HG02973 (cell line): ENCODE measurements at regions not wholly inside any gene's neighbourhood (a gene's known extent, or its start where the extent isn't known, plus 50 kb on each side); places are given as distances from the start of the nearest gene placed in this dataset.
"Not testable (repeated sequence)": the region's sequence is repeated elsewhere in the genome, so short reads cannot be mapped to it uniquely, and the experiment has no call there.

Experiments used
- ATAC-seq: cut with Tn5 transposase; IDR thresholded peaks from one replicate; pipeline ENCODE4 v1.9.1; 2021; ENCODE audit warnings: moderate library complexity; ENCODE audit not compliant: unreplicated experiment

DNA sequence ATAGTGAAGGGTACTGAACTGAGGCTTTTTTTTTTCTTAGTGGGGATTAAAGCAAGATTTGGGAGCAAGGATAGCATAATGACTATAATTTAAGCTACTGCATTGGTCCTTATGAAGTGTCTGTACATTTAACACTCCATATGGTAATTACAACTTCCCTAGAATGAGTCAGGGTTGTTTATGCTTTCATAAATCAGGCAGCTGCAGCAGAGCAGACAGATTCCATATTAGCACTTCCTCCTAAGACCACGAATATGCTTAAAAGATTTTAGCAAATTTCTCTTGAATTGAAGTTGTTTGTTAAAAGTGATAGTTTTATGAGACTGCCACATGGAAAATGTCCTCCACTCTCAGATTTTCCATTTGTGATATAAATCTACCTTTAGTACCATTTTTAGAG, 401.1 kb upstream of the SPRY2 start:
- no peak for ATAC-seq

DNA sequence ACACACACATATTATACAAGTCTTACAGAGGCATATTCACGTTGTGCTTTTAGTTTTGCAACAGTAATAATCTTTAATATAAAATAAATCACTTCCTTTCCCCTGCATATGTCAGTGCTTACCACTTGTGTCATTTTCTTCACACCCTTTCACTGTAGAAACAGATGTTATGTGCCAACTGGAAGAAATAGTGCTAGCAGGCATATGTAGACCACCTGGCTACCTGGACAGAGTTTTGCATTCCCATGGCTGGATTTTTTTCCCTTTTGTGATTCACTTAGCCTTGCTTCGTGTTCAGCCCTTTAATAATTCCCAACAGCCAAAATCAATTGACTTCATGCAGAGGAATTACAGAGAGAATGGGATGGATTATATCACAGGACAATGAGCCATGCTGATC, 399.1 kb upstream of the SPRY2 start:
- ATAC-seq: no peak

DNA sequence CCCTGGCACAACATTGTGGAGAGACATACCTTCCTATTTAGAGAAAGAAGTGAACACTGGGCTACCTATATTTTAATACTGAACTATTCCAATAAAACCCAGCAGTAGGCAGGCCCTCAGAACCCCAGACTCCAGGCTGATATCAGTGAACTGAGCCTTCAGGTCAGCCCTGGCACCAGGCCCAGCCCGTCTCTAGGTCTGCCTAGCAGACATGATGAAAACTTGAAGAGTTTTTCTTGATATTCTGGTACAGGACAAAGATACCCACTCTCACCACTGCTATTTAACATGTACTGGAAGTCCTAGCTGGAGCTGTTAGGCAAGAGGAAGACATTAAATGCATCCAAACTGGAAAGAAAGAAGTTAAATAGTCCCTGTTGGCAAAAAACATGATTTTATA, 396.6 kb upstream of the SPRY2 start:
- no peak for ATAC-seq

DNA sequence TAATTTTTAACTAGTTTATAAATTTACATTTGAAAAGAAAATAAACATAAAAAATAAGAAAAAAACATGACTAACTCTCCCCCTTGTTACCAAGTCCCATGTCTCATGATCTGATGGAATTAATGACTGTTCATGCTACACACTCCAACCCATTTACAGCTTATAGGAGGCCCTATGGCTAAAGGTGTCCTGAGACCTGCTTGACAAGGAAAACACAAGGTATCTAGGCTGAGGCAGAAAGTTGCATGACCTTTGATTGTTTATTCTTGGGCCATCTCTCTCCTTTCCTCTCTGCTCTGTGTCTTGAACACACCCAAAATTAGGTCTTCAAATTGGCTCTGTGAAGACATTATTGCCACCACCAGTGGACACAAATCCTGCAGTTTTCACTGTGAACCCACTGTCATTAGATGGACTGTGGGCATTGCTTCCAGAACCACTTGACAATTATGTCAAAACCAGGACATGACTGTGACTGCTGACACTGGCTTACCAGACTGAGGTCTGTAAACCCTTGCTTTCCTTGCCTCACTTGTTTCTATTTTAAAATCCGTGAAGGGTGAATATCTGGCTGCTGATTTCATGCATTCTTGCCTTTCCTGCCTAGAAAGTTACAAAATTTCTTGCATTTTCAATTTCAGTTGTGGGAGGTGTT, 386.5 kb upstream of the SPRY2 start:
- no peak for ATAC-seq

DNA sequence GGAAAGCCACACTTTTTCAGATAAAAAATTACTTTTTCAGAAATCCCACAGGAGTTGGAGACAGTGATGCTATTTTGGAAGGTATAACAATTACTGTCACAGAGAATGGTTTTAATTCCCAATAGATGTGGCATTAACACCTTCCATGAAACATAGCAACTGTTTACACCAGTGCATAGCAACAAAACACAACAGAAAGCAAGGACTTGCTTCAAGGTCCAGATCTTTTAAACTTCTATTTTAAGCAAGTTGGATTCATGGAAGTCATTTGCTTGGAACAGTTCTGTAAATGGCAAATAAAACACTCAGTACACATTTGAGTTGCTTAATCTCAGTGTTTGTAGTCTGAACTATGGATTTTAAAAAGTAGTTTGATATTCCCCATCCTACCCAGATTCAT, 385.9 kb upstream of the SPRY2 start:
- no peak for ATAC-seq

DNA sequence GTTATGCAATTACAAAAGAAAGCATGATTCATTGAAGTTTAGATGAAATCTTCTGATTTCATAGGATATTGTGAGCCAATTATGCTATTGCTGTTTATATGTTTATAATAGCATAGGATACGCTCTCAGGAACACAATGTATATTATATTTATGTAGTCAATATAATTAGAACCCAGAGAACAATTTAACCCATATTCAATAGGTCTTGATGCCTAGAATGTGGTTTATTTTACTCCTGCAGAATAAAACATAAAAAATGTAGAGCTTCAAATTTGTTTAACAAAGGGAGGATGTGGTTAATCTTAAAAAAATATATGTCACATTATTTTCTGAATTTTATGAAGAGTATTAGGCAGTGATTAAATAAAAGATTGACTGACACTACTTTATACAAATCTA, 380.8 kb upstream of the SPRY2 start:
- ATAC-seq: no peak

DNA sequence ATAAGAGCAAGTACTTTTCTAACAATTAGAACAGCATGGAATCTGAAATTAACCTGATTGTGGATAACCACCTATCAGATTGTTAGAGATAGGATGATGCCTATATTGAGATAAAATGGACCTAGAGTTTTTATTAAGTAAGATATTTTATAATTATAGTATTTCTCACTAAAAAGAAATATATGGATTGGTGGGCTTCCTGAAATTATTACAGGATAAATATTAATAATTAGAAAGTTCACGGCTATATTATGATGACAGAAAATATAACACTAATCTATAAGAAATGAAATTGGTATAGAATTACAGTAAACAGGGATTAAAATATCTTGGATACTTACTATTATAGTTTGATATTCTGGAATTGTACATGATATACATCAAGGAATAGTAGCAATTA, 378.0 kb upstream of the SPRY2 start:
- no peak for ATAC-seq

DNA sequence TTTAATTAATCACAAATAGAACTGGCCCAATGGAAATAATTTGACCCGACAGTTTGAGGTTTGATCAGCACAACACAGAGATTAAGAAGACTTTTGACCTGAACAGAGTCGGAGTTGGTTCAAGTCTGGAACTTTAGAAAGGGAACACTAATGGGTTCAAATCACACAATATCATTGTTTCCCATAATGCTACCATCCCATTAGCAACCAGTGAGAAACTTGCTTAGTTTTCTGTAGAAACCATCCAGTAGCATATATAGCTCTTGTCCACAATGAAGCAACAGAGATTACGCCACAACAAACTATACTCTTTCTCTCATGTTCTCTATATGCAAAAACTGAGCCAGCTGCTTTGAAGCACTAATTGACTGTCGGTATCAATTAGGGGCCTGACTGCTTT, 376.9 kb upstream of the SPRY2 start:
- no peak for ATAC-seq

DNA sequence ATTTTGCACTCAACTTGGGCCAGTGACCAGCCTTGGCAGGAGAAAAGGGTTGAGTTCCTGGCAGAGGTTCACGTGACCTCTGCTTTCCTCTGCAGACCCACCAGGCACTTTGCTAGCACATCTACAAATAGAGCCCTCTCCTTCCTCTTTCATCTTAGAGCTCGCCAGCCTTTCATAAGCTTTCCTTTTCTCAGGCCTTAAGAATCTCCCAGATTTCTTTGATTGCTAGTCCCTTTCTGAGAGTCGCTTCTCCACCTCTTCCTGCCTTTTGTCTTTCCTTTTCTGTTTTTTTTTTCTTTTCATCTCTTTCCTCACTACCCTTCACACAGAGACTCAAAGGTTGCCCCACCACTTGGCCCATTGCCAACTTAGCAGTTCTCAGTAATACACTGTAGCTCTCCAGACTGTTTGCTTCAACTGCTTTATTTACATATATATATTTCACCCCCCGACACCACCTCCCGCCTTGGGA, 375.7 kb upstream of the SPRY2 start:
- no peak for ATAC-seq

DNA sequence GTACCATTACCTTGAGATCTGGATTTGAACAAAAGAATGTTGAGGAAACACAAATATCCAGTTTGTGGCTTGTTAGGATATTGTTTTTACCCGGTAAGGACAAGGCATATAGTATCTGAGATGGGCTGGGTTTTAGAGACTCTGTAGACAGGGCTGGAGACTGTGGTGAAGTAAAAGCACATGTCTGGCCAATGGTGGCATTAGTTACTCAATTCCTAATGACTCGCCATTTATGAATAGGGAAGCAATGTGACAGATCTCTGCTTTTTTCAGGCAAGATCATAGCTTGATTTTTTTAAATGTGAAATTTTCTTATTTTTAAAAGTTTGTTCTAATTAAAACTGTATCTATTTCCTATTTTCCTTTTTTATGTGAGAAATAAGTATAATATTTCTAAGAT, 371.1 kb upstream of the SPRY2 start:
- ATAC-seq: no peak

DNA sequence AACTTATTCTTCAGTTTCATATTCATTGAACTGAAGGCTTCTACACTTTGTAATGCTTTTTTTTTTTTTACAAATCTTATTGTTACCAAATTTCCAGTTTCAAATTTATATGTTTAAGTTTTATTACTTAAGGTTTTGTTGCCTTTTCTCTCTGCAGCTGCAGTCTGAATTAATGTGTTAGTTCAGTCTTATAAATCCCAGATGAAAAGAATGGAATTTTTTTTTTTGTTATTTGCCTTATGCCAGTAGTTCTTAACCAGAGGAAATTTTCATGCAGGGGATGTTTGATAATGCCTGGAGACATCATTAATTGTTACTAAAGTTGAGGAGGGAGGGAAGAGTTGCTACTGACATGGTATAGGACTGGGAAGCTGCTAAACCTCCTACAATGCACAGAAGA, 367.9 kb upstream of the SPRY2 start:
- no peak for ATAC-seq

DNA sequence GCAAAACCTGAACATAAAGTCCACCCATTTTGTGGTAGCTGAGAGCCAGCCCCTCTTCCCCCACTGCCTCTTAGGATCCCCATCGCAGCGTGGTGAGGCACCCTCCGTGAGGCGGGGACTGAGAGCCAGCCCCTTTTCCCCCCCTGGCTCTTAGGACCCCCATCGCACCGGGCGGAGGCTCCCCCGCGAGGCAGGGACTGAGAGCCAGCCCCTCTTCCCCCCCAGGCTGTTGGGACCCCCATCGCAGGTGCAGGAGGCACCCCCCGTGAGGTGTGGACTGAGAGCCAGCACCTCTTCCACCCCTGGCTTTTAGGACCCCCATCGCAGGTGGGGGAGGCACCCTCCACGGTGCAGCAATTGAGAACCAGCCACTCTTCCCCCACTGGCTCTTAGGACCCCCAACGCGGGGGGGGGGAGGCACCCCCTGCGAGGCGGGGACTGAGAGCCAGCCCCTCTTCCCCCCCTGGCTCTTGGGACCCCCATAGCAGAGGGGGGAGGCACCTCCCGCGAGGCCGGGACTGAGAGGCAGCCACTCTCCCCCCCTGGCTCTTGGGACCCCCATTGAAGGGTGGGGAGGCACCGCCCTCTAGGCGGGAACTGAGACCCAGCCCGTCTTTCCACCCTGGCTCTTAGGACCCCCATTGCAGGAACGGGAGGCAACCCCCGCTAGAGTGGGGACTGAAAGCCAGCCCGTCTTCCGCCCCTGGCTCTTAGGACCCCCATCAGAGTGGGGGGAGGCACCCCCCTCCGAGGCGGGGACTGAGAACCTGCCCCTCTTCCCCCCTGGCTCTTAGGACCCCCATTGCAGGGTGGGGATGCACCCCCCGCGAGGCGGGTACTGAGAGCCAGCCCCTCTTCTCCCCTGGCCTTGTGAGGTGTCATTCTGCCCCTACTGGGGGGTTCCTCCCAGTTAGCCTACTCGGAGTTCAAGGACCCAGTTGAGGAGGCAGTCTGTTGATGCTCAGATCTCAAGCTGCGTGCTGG, 366.4 kb upstream of the SPRY2 start:
- no peak for ATAC-seq

DNA sequence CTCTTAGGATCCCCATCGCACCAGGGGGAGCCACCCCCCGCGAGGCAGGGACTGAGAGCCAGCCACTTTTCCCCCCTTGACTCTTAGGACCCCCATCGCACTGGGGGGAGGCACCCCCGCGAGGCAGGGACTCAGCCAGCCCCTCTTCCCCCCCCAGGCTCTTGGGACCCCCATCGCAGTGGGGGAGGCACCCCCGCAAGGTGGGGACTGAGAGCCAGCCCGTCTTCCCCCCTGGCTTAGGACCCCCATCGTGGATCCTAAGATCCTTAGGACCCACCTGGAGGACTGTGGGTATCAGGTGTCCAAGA, 365.2 kb upstream of the SPRY2 start:
- ATAC-seq: no peak

DNA sequence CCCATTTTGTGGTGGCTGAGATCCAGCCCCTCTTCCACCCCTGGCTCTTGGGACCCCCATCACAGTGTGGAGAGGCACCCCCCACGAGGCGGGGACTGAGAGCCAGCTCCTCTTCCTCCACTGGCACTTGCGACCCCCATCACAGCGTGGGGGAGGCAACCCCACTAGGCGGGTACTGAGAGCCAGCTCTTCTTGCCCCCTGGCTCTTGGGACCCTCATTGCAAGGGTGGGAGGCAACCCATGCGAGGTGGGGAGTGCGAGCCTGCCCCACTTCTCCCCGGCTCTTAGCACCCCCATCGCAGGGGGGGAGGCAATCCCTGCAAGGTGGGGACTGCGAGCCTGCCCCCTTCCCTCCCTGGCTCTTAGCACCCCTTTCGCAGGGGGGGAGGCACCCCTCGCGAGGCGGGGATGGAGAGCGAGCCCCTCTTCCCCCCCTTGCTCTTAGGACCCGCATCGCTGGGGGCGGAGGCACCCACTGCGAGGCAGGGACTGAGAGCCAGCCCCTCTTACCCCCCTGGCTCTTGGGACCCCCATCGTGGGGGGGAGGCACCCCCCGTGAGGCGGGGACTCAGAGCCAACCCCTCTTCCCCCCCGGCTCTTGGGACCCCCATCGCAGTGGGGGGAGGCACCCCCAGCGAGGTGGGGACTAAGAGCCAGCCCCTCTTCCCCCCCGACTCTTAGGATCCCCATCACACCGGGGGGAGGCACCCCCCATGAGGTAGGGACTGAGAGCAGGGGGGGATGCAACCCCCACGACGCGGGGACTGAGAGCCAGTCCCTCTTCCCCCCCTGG, 364.6 kb upstream of the SPRY2 start:
- no peak for ATAC-seq

DNA sequence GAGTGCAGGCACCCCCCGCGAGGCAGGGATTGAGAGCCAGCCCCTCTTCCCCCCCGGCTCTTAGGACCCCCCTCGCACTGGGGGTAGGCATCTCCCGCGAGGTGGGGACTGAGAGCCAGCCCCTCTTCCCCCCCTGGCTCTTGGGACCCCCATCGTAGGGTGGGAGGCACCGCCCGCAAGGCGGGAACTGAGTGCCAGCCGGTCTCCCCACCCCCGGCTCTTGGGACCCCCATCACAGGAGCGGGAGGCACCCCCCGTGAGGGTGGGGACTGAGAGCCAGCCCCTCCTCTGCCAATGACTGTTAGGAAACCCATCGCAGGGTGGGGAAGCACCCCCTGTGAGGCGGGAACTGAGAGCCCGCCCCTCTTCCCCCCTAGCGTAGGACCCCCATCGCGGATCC, 363.4 kb upstream of the SPRY2 start:
- ATAC-seq: no peak

DNA sequence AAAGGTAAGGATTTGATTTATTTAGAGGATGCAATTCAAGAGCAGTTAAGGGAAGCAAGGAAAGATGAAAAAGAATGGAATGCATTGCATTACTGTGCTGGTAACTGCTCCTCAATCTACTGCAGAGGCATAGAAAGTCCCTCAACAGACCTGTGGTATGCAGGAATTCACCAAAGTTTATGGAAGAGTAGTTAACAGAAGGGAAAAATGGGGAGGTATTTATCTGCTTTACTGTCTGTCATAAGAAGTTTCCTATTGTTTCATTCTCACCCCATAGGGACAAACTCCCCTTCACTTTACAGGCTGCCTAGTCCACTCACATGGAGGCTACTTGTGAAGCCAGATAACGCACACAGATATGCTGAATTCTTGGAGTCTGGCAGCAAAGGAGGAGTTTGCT, 354.9 kb upstream of the SPRY2 start:
- no peak for ATAC-seq

DNA sequence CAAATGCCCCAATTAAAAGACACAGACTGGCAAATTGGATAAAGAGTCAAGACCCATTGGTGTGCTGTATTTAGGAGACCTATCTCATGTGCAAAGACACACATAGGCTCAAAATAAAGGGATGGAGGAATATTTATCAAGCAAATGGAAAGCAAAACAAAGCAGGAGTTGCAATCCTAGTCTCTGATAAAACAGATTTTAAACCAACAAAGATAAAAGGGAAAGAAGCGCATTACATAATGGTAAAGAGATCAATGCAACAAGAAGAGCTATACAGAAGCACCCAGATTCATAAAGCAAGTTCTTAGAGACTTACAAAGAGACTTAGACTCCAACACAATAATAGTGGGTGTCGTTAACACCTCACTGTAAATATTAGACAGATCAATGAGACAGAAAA, 350.9 kb upstream of the SPRY2 start:
- not testable (repeated sequence) for ATAC-seq

DNA sequence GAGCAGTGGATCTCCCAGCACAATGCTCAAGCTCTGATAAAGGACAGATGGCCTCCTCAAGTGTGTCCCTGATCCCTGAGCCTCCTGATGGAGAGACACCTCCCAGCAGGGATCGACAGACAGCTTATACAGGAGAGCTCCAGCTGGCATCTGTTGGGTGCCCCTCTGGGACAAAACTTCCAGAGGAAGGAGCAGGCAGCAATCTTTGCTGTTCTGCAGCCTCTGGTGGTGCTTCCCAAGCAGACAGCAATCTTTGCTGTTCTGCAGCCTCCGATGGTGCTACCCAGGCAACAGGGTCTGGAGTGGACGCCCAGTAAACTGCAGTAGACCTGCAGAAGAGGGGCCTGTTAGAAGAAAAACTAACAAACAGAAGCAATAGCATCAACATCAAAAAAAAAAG, 349.3 kb upstream of the SPRY2 start:
- no peak for ATAC-seq

DNA sequence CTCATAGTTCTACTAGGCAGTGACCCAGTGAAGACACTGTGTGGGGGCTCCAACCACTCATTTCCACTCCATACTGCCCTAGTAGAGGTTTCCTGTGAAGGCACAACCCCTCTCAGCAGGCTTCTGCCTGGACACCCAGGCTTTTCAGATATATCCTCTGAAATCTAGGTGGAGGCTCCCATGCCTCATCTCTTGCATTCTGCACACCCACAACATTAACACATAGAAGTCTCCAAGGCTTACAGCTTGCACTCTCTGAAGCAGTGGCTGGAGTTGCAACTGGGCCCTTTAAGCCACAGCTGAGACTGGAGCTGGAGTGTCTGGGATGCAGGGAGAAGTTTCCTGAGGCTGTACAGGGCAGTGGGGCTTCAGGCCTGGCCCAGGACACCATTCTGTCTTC, 347.7 kb upstream of the SPRY2 start:
- no peak for ATAC-seq

DNA sequence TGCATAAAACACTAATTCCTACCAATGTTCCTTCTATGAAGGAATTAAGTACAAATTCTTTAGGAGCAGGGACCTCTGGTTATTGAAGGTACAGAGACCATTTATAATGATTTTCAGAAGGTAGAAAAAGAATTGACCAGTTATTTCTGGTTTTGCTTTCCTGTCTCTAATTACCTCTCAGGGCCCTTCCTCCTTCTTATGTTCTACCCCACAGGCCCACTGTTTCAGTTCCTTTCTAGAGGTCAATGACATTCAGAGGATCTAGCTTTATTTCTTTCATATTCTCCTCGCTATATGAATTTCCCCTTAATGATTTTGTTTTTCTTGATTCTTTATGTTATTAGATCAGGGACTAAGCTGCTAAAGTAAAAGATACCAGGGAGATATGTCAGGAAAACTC, 345.0 kb upstream of the SPRY2 start:
- no peak for ATAC-seq

DNA sequence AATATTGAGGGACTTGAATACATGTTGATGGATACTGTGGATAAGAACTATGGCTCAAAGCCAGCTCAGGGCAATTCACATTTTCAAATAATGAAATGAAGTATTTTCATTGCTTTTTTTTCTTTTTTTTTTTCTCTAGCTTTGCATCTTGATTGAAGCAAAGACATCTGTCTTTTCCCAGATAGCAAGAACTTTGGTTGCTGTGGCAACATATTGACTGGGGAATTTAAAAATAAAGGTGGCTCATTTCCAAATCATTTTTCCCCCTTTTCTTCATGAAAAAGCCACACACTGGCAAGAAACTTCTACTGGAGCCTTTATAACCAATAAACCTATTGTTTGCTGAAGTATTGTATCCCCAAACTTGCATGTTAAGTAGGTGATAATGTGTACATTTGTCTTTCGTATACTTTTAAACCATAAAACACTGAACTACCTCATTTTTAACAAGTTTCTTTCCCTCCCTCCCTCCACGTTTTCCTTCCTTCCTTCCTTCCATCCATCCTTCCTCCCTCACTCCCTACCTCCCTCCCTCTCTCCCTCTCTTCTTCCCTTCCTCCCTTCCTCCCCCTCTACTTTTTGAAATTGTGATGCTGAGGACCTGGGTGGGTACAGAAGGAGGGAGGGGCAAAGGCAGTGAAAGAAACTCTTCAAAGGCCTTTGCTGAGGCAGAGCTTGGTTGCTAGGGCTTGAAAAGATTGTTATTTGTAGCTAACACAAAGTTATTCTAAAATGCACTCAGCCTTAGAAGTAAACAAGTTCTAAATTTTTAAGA, 343.5 kb upstream of the SPRY2 start:
- ATAC-seq: no peak
